ENCODE measurements at regions not wholly inside any gene's neighbourhood (a gene's known extent, or its start where the extent isn't known, plus 50 kb on each side); places are given as distances from the start of the nearest gene placed in this dataset.

GRCh38 chr15:61541516-61541915 is 312.4 kb upstream of the RORA start:
- TF ChIP-seq CTCF (IDR thresholded peaks at IDR 0.05) = no peak
- TF ChIP-seq POLR2A (IDR thresholded peaks at IDR 0.05) = no peak
